WTC11 (cell line): ENCODE measurements at regions not wholly inside any gene's neighbourhood (a gene's known extent, or its start where the extent isn't known, plus 50 kb on each side); places are given as distances from the start of the nearest gene placed in this dataset.

Experiments used
- ATAC-seq: fragments of 200-7000 bp; cut with Tn5 transposase; 2 replicates; pipeline ENCODE4 v1.10.0; 2021; ENCODE audit warnings: mild to moderate bottlenecking, moderate library complexity
- CTCF ChIA-PET: fragments of 300-600 bp; sonication (Branson Sonifier 250); formaldehyde crosslinking; loops from one replicate; lab custom pipeline; 2021; ENCODE audit warnings: antibody characterized with exemption; lab: Charles Lee
- POLR2A ChIA-PET: fragments of 350-600 bp; sonication (Branson Sonifier 250); formaldehyde crosslinking; loops from one replicate; lab custom pipeline; 2021; ENCODE audit warnings: antibody characterized with exemption; lab: Charles Lee
- DNase-seq: peaks from one replicate; pipeline ENCODE4 v3.0.0; 2021; ENCODE audit warnings: low spot score
- H3K27ac Mint-ChIP-seq: 2 replicates; pipeline ENCODE4 v1.8.0; 2021; ENCODE audit warnings: mixed read lengths
- H3K27me3 Mint-ChIP-seq: 2 replicates; pipeline ENCODE4 v1.8.0; 2021; ENCODE audit warnings: low read depth, mild to moderate bottlenecking, moderate library complexity, mixed read lengths
- H3K36me3 Mint-ChIP-seq: 2 replicates; pipeline ENCODE4 v1.8.0; 2021; ENCODE audit warnings: mixed read lengths
- H3K4me1 Mint-ChIP-seq: 2 replicates; pipeline ENCODE4 v1.8.0; 2022; ENCODE audit warnings: mixed read lengths
- H3K4me3 Mint-ChIP-seq: 2 replicates; pipeline ENCODE4 v1.8.0; 2021; ENCODE audit warnings: mild to moderate bottlenecking, moderate library complexity, mixed read lengths
- H3K9me3 Mint-ChIP-seq: 2 replicates; pipeline ENCODE4 v1.8.0; 2021; ENCODE audit warnings: mixed read lengths
- ATF2 ChIP-seq: sonication (generic); formaldehyde crosslinking; IDR thresholded peaks from 2 replicates; pipeline ENCODE4 v1.8.1; 2022; ENCODE audit warnings: low read depth, missing genetic modification reagents, borderline replicate concordance
- ATF3 ChIP-seq: sonication (generic); formaldehyde crosslinking; conservative IDR thresholded peaks from 2 replicates; pipeline ENCODE4 v1.8.1; 2022; ENCODE audit warnings: mild to moderate bottlenecking, missing genetic modification reagents
- CDX4 ChIP-seq: fragments of 250-450 bp; sonication (Bioruptor Pico); IDR thresholded peaks from 2 replicates; pipeline ENCODE4 v1.9.0; 2021; ENCODE audit warnings: moderate library complexity, mild to moderate bottlenecking, inconsistent platforms, borderline replicate concordance
- CTCF ChIP-seq: fragments of 200-600 bp; IDR thresholded peaks from 2 replicates; pipeline ENCODE4 v1.8.0; 2022; ENCODE audit warnings: antibody characterized with exemption
- E2F1 ChIP-seq: sonication (generic); formaldehyde crosslinking; IDR thresholded peaks from 2 replicates; pipeline ENCODE4 v1.8.0; 2022; ENCODE audit warnings: mild to moderate bottlenecking, missing genetic modification reagents
- ELF4 ChIP-seq: sonication (generic); formaldehyde crosslinking; IDR thresholded peaks from 2 replicates; pipeline ENCODE4 v1.8.1; 2022; ENCODE audit warnings: low read depth, mild to moderate bottlenecking, moderate library complexity, missing genetic modification reagents
- EMX1 ChIP-seq: fragments of 250-450 bp; sonication (Bioruptor Pico); IDR thresholded peaks from 2 replicates; pipeline ENCODE4 v1.8.0; 2021; ENCODE audit warnings: mild to moderate bottlenecking
- FOXK1 ChIP-seq: sonication (generic); formaldehyde crosslinking; IDR thresholded peaks from 2 replicates; pipeline ENCODE4 v1.8.0; 2022; ENCODE audit warnings: mild to moderate bottlenecking, moderate library complexity, missing genetic modification reagents
- HMGXB4 ChIP-seq: sonication (generic); formaldehyde crosslinking; IDR thresholded peaks from 2 replicates; pipeline ENCODE4 v1.8.1; 2023; ENCODE audit warnings: mild to moderate bottlenecking, moderate library complexity, missing genetic modification reagents
- IRF1 ChIP-seq: sonication (generic); formaldehyde crosslinking; IDR thresholded peaks from 2 replicates; pipeline ENCODE4 v1.8.0; 2023; ENCODE audit warnings: missing genetic modification reagents
- MAX ChIP-seq: sonication (generic); formaldehyde crosslinking; IDR thresholded peaks from 2 replicates; pipeline ENCODE4 v1.8.0; 2022; ENCODE audit warnings: mild to moderate bottlenecking, missing genetic modification reagents
- MXD4 ChIP-seq: fragments of 250-450 bp; sonication (Bioruptor Pico); IDR thresholded peaks from 2 replicates; pipeline ENCODE4 v1.8.0; 2021; ENCODE audit warnings: mild to moderate bottlenecking, moderate library complexity, borderline replicate concordance
- NFYB ChIP-seq: sonication (generic); formaldehyde crosslinking; conservative IDR thresholded peaks from 2 replicates; pipeline ENCODE4 v1.8.0; 2022; ENCODE audit warnings: low read depth, missing genetic modification reagents
- OVOL2 ChIP-seq: fragments of 250-450 bp; sonication (Bioruptor Pico); IDR thresholded peaks from 2 replicates; pipeline ENCODE4 v1.9.0; 2021; ENCODE audit warnings: mild to moderate bottlenecking, borderline replicate concordance
- SP1 ChIP-seq: sonication (generic); formaldehyde crosslinking; conservative IDR thresholded peaks from 2 replicates; pipeline ENCODE4 v1.8.1; 2022; ENCODE audit warnings: missing genetic modification reagents
- USF2 ChIP-seq: sonication (generic); formaldehyde crosslinking; IDR thresholded peaks from 2 replicates; pipeline ENCODE4 v1.8.1; 2023; ENCODE audit warnings: mild to moderate bottlenecking, missing genetic modification reagents, moderate library complexity
- ZNF219 ChIP-seq: sonication (generic); formaldehyde crosslinking; IDR thresholded peaks from 2 replicates; pipeline ENCODE4 v1.8.0; 2023; ENCODE audit warnings: missing genetic modification reagents, mild to moderate bottlenecking, borderline replicate concordance
- ZNF671 ChIP-seq: fragments of 250-450 bp; sonication (Bioruptor Pico); IDR thresholded peaks from 2 replicates; pipeline ENCODE4 v1.8.0; 2021; ENCODE audit warnings: mild to moderate bottlenecking

GRCh38 chr3:157868196-157868595 is 238.0 kb downstream of the SHOX2 start:
- Mint-ChIP-seq H3K27me3 (no peaks in the 10 kb centered on the region), H3K4me3 (no peak overlapping the region), H3K9me3 (no peaks in the 10 kb centered on the region), H3K27ac (no peak overlapping the region), H3K36me3 (no peaks in the 10 kb centered on the region), H3K4me1 (peaks cover 13% of the 10 kb centered on the region)
- TF ChIP-seq ZNF219 = no peak
- TF ChIP-seq ZNF671 (CRISPR knock-in tag) = no peak
- TF ChIP-seq CDX4 = no peak
- TF ChIP-seq EMX1 (CRISPR knock-in tag) = no peak
- no peak for TF ChIP-seq MXD4
- TF ChIP-seq E2F1 = no peak
- TF ChIP-seq FOXK1 = no peak
- no peak for TF ChIP-seq ELF4 (CRISPR knock-in tag)
- TF ChIP-seq CTCF = no peak
- TF ChIP-seq USF2 (CRISPR knock-in tag) = no peak
- TF ChIP-seq HMGXB4 = no peak
- TF ChIP-seq ATF3 (CRISPR knock-in tag) = no peak
- no peak for TF ChIP-seq ATF2
- no peak for TF ChIP-seq MAX (CRISPR knock-in tag)
- TF ChIP-seq IRF1 (CRISPR knock-in tag) = no peak
- TF ChIP-seq SP1 (CRISPR knock-in tag) = no peak
- TF ChIP-seq OVOL2 = no peak
- no peak for TF ChIP-seq NFYB (CRISPR knock-in tag)
- POLR2A ChIA-PET = no interaction called here
- ATAC-seq (no peak), DNase-seq (no peak)
- CTCF ChIA-PET = no interaction called here
